Stimulated activated effector memory CD8-positive, alpha-beta T cell treated with anti-CD3 and anti-CD28 coated beads, Interleukin-12 subunit alpha, Interleukin-12 subunit beta, amount 100 ng/mL, for 72 hours (primary cell): ENCODE measurements at regions not wholly inside any gene's neighbourhood (a gene's known extent, or its start where the extent isn't known, plus 50 kb on each side); places are given as distances from the start of the nearest gene placed in this dataset.

Experiments
- ATAC-seq: fragments of 150-1000 bp; cut with Tn5 transposase; 2 replicates; pipeline ENCODE4 v1.10.0; 2021
- DNase-seq, 2 donors: peaks; one replicate each; pipeline ENCODE4 v3.0.0; 2021 to 2022; ENCODE audit warnings: low spot score in 2 of 2
- H3K27ac Mint-ChIP-seq: one replicate; pipeline ENCODE4 v1.8.0; 2022; ENCODE audit warnings: mild to moderate bottlenecking, mixed read lengths
- H3K36me3 Mint-ChIP-seq: one replicate; pipeline ENCODE4 v1.8.0; 2022; ENCODE audit warnings: mild to moderate bottlenecking, mixed read lengths
- H3K4me1 Mint-ChIP-seq: one replicate; pipeline ENCODE4 v1.8.0; 2022; ENCODE audit warnings: mixed read lengths
- H3K4me3 Mint-ChIP-seq: one replicate; pipeline ENCODE4 v1.8.0; 2022; ENCODE audit warnings: mild to moderate bottlenecking, mixed read lengths
- H3K9me3 Mint-ChIP-seq: one replicate; pipeline ENCODE4 v1.8.0; 2022; ENCODE audit warnings: mixed read lengths

GRCh38 chr2:18820966-18821365 is 231.6 kb upstream of the NT5C1B start:
- H3K9me3 Mint-ChIP-seq = no peaks in the 10 kb centered on the region
- H3K27ac Mint-ChIP-seq = no peak overlapping the region
- DNase-seq (no peak), ATAC-seq (no peak)
- no peak overlapping the region for H3K4me3 Mint-ChIP-seq
- H3K4me1 Mint-ChIP-seq = no peaks in the 10 kb centered on the region
- no peaks in the 10 kb centered on the region for H3K36me3 Mint-ChIP-seq

- no peaks in the 10 kb centered on the region for H3K36me3 Mint-ChIP-seq
- H3K4me1 Mint-ChIP-seq = no peaks in the 10 kb centered on the region
- no peak overlapping the region for H3K4me3 Mint-ChIP-seq
- H3K27ac Mint-ChIP-seq = no peak overlapping the region
- no peak for ATAC-seq
- H3K9me3 Mint-ChIP-seq = no peaks in the 10 kb centered on the region
- no peak for DNase-seq
These were observed 230.2 kb upstream of the NT5C1B start for GRCh38 chr2:18819566-18819965.

DNA sequence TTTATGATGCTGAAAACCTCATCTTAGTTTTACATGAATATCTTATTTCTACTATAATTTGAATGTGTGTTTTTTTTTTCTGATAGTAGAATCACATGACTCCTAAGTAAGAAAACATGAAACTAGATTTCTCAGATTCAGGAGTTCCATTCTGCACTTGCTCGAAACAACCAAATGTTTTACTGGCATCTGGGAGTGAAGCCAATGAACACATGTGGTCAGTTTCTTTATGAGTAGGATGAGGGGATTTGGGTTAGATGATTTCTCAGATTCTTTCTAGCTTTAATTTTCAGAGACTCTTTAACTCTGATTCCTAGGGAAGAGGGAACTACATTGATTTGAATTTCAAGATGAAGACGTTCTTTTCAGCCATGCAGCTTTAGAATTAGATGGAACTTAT is 225.0 kb upstream of the NT5C1B start:
- H3K27ac Mint-ChIP-seq = no peak overlapping the region
- no peaks in the 10 kb centered on the region for H3K4me1 Mint-ChIP-seq
- no peaks in the 10 kb centered on the region for H3K36me3 Mint-ChIP-seq
- no peak overlapping the region for H3K4me3 Mint-ChIP-seq
- H3K9me3 Mint-ChIP-seq = no peaks in the 10 kb centered on the region
- no peak for DNase-seq
- no peak for ATAC-seq

DNA sequence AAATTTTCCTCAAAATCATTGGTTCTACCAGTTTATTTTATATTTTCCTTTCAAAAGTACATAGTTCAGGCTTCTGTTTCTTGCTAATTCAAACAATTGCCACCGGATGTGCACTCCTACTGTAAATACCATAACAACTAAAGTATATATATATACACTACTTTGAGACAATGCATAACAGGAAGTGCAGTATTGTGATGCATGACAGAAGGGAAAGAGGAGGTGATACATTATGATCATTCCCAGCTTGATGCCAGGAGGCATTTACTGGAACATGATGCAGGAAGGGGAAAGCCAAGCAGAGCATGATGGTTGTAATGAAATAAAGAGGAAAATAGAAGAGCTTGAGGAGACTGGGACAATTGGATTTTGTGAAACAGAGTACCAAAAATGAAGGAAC is 215.2 kb upstream of the NT5C1B start:
- no peak for ATAC-seq

GRCh38 chr2:18803141-18803939 is 214.0 kb upstream of the NT5C1B start:
- Mint-ChIP-seq H3K9me3 (peaks cover 3% of the 10 kb centered on the region), H3K27ac (no peak overlapping the region), H3K4me1 (no peaks in the 10 kb centered on the region), H3K4me3 (no peak overlapping the region), H3K36me3 (no peaks in the 10 kb centered on the region)
- ATAC-seq (no peak), DNase-seq (no peak)

More for the DNA sequence above, 215.2 kb upstream of the NT5C1B start:
- H3K27ac Mint-ChIP-seq = no peak overlapping the region
- H3K4me1 Mint-ChIP-seq = no peaks in the 10 kb centered on the region
- peaks cover 3% of the 10 kb centered on the region for H3K9me3 Mint-ChIP-seq
- H3K36me3 Mint-ChIP-seq = no peaks in the 10 kb centered on the region
- DNase-seq = no peak
- no peak overlapping the region for H3K4me3 Mint-ChIP-seq

- Mint-ChIP-seq H3K9me3 (peaks cover 5% of the 10 kb centered on the region), H3K4me1 (no peaks in the 10 kb centered on the region), H3K27ac (no peak overlapping the region), H3K36me3 (no peaks in the 10 kb centered on the region), H3K4me3 (no peak overlapping the region)
- DNase-seq = no peak
- no peak for ATAC-seq
These were observed 211.0 kb upstream of the NT5C1B start for GRCh38 chr2:18800240-18800971.

DNA sequence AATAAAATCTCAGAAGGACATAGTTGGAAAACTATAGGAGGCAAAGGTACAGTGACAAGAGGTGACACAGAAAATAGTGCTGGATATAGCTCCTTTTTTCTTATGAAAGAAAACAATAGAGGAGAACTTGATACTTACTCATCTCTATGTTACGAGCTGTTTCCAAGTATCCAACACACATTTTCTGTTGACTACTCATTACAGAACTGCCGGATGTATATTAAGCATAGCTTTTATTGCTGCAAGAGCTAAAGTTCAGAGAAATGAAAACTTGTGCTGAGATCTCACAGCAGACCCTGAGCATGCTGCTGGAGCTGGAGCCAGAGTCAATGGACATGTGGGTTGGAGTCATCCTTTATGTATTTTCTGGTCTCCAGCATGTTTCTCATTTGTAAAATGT is 210.0 kb upstream of the NT5C1B start:
- no peak overlapping the region for H3K4me3 Mint-ChIP-seq
- no peak for DNase-seq

DNA sequence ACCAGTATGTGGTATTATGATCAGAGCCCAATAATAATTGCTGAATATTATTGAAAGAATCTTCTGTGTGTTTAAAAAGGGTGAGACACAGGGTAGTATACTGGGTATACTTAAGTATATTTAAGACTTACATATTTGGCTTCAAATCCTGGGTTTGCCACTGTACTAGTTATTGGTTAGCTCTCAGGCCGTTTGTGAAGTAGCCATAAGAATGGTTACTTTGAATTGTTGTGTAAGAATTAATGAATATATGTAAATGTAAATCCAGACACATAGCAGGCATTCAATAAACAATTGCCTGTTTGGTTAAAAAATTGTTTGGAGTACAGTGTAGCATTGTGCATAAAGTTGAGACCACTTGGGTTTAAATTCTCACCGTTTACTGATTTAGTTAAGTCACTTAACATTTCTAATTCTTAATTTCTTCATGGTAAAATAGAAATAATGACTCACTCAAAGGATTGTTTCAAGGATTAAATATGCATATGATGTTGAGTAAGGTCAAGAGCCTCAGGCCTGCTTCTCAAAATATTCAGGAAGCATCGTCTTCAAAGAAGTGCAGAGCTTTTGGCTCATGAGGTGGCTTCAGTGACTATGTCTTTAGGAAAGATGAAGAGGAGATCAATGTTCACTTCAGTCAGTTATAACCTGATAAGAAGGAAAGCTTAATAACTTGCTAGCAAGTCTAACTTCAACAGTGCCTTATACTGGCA is 207.9 kb upstream of the NT5C1B start:
- ATAC-seq (no peak), DNase-seq (no peak)
- no peak overlapping the region for H3K27ac Mint-ChIP-seq
- peaks cover 2% of the 10 kb centered on the region for H3K9me3 Mint-ChIP-seq
- no peaks in the 10 kb centered on the region for H3K36me3 Mint-ChIP-seq
- H3K4me3 Mint-ChIP-seq = no peak overlapping the region
- no peaks in the 10 kb centered on the region for H3K4me1 Mint-ChIP-seq

More for the DNA sequence above, 210.0 kb upstream of the NT5C1B start:
- peaks cover 2% of the 10 kb centered on the region for H3K9me3 Mint-ChIP-seq
- no peak overlapping the region for H3K27ac Mint-ChIP-seq
- no peaks in the 10 kb centered on the region for H3K36me3 Mint-ChIP-seq
- no peaks in the 10 kb centered on the region for H3K4me1 Mint-ChIP-seq
- ATAC-seq = no peak

GRCh38 chr2:18795906-18796305 is 206.5 kb upstream of the NT5C1B start:
- H3K36me3 Mint-ChIP-seq = no peaks in the 10 kb centered on the region
- ATAC-seq = no peak
- H3K27ac Mint-ChIP-seq = no peak overlapping the region
- DNase-seq = no peak
- H3K9me3 Mint-ChIP-seq = peaks cover 2% of the 10 kb centered on the region
- no peaks in the 10 kb centered on the region for H3K4me1 Mint-ChIP-seq
- no peak overlapping the region for H3K4me3 Mint-ChIP-seq

DNA sequence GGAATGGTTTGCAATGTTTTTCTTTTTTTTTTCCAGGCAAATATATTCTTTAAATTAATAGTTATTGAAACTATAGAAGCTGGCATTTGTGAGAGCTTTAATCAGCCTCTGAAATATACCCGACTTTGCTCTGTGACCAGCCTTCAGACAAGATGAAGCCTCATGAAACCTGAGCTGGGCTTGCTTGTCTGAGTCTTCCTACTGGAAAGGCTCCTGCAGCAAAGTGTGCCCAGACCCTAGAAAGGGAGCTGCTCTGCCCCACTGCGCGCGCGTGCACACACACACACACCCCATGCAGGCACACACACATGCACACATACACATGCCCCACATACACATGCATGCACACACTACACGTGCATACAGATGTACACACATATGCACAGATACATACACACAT is 203.3 kb upstream of the NT5C1B start:
- Mint-ChIP-seq H3K4me3 (no peak overlapping the region), H3K36me3 (no peaks in the 10 kb centered on the region), H3K9me3 (no peaks in the 10 kb centered on the region), H3K27ac (no peak overlapping the region), H3K4me1 (no peaks in the 10 kb centered on the region)
- no peak for DNase-seq
- ATAC-seq = no peak

GRCh38 chr2:18792226-18792629 is 202.9 kb upstream of the NT5C1B start:
- DNase-seq (no peak), ATAC-seq (no peak)
- H3K9me3 Mint-ChIP-seq = no peaks in the 10 kb centered on the region
- no peak overlapping the region for H3K4me3 Mint-ChIP-seq
- H3K36me3 Mint-ChIP-seq = no peaks in the 10 kb centered on the region
- H3K27ac Mint-ChIP-seq = no peak overlapping the region
- no peaks in the 10 kb centered on the region for H3K4me1 Mint-ChIP-seq

GRCh38 chr2:18791172-18791797 is 201.9 kb upstream of the NT5C1B start:
- no peak overlapping the region for H3K4me3 Mint-ChIP-seq
- H3K36me3 Mint-ChIP-seq = no peaks in the 10 kb centered on the region
- DNase-seq (no peak), ATAC-seq (peak; percentile 34)
- no peaks in the 10 kb centered on the region for H3K4me1 Mint-ChIP-seq
- no peaks in the 10 kb centered on the region for H3K9me3 Mint-ChIP-seq
- peak overlapping the region; percentile 15 for H3K27ac Mint-ChIP-seq

- Mint-ChIP-seq H3K9me3 (no peaks in the 10 kb centered on the region), H3K36me3 (no peaks in the 10 kb centered on the region), H3K4me3 (no peak overlapping the region), H3K27ac (peak overlapping the region; percentile 15), H3K4me1 (no peaks in the 10 kb centered on the region)
- ATAC-seq (no peak), DNase-seq (no peak)
These were observed 201.3 kb upstream of the NT5C1B start for GRCh38 chr2:18790509-18791171.

DNA sequence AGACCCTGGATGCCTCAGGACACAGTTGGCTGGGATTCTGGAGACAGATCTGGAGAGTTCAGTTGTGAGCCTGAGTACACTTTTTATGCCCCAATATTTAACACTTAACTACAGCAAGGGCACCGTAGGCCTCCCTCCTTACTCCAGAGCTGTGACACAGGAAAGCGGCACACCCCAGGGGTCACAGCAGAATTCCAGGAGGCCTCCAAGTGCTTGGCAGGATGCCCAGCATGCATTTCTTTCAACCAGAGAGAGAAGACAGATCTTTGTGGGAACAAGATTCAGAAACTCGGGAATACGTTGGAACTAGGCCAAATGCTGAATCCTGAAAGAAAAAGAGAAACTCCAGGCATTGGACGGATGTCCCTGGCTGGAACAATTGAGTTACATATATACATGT is 199.2 kb upstream of the NT5C1B start:
- H3K36me3 Mint-ChIP-seq = no peaks in the 10 kb centered on the region
- no peak overlapping the region for H3K4me3 Mint-ChIP-seq
- H3K9me3 Mint-ChIP-seq = no peaks in the 10 kb centered on the region
- no peak overlapping the region for H3K27ac Mint-ChIP-seq
- ATAC-seq (no peak), DNase-seq (no peak)
- H3K4me1 Mint-ChIP-seq = no peaks in the 10 kb centered on the region

GRCh38 chr2:18787726-18788125 is 198.4 kb upstream of the NT5C1B start:
- Mint-ChIP-seq H3K9me3 (no peaks in the 10 kb centered on the region), H3K4me1 (no peaks in the 10 kb centered on the region), H3K4me3 (no peak overlapping the region), H3K27ac (no peak overlapping the region), H3K36me3 (no peaks in the 10 kb centered on the region)
- ATAC-seq = no peak
- no peak for DNase-seq
